MCF 10A (cell line): ENCODE measurements at regions not wholly inside any gene's neighbourhood (a gene's known extent, or its start where the extent isn't known, plus 50 kb on each side); places are given as distances from the start of the nearest gene placed in this dataset.

ENCODE experiments used
- BruUV-seq: library from RNA; stranded (reverse); fragments of 400-500 nt; replicated peaks from 2 replicates; lab custom pipeline; 2021; lab: Mats Ljungman, UMichigan
- CTCF ChIA-PET: fragments of 300-600 bp; sonication (Branson Sonifier 250); formaldehyde crosslinking; extraction: SDS; loops from one replicate; lab custom pipeline; 2021; ENCODE audit warnings: antibody characterized with exemption, inconsistent platforms; lab: Yijun Ruan, JAX
- POLR2A ChIA-PET: fragments of 300-600, 350-650 bp; sonication (Branson Sonifier 250); formaldehyde crosslinking; extraction: SDS; loops from one replicate; lab custom pipeline; 2020; ENCODE audit warnings: antibody characterized with exemption, inconsistent platforms; lab: Yijun Ruan, JAX
- DNase-seq: peaks from one replicate; pipeline ENCODE4 v3.0.0-alpha.2; 2018; ENCODE audit not compliant: unreplicated experiment
- H3K27ac Mint-ChIP-seq: one replicate; pipeline ENCODE4 v1.8.0; 2022; ENCODE audit warnings: mild to moderate bottlenecking, low read depth, mixed read lengths; ENCODE audit not compliant: unreplicated experiment
- H3K27me3 Mint-ChIP-seq: one replicate; pipeline ENCODE4 v1.8.0; 2022; ENCODE audit warnings: mixed read lengths; ENCODE audit not compliant: insufficient read depth, unreplicated experiment
- H3K36me3 Mint-ChIP-seq: one replicate; pipeline ENCODE4 v1.8.0; 2022; ENCODE audit warnings: mild to moderate bottlenecking, moderate library complexity, mixed read lengths; ENCODE audit not compliant: insufficient read depth, unreplicated experiment
- H3K4me1 Mint-ChIP-seq: one replicate; pipeline ENCODE4 v1.8.0; 2022; ENCODE audit warnings: mixed read lengths; ENCODE audit not compliant: insufficient read depth, unreplicated experiment
- H3K4me3 Mint-ChIP-seq: one replicate; pipeline ENCODE4 v1.8.0; 2022; ENCODE audit warnings: mild to moderate bottlenecking, moderate library complexity, mixed read lengths; ENCODE audit not compliant: unreplicated experiment
- H3K9me3 Mint-ChIP-seq: one replicate; pipeline ENCODE4 v1.8.0; 2022; ENCODE audit warnings: mixed read lengths; ENCODE audit not compliant: unreplicated experiment
- CTCF ChIP-seq: fragments of 200-600 bp; IDR thresholded peaks from one replicate; pipeline ENCODE4 v1.8.0; 2022; ENCODE audit warnings: antibody characterized with exemption, mild to moderate bottlenecking; ENCODE audit not compliant: unreplicated experiment
- intact Hi-C: fragments of 100-400 bp; cut with micrococcal nuclease; formaldehyde crosslinking; loops from 2 replicates; pipeline ENCODE4 v1.14.1; 2022

- ChIA-PET CTCF (interaction anchor here (0.6 to 1.5 kb wide), 5 partner anchors 16 to 230 kb away, joined by 3 to 6 read pairs (median 3); no protein-coding TSS in a partner anchor), POLR2A (interaction anchor here (0.8 kb wide), 1 partner anchor 11 kb away, joined by 3 read pairs; no protein-coding TSS in a partner anchor)
- peaks cover 47% of the 10 kb centered on the region for H3K27me3 Mint-ChIP-seq
- intact Hi-C loops, result loop anchor here (1.0 to 10.0 kb wide), 5 partner anchors 69 to 453 kb away; no protein-coding TSS in a partner anchor
- H3K36me3 Mint-ChIP-seq, result no peaks in the 10 kb centered on the region
- no peak for DNase-seq
- no peak for TF ChIP-seq CTCF
- peaks cover 7% of the 10 kb centered on the region for H3K9me3 Mint-ChIP-seq
- H3K4me3 Mint-ChIP-seq, result peak overlapping the region; percentile 75
- no peak overlapping the region for H3K27ac Mint-ChIP-seq
- BruUV-seq, result no TSS peak
- peaks cover 26% of the 10 kb centered on the region for H3K4me1 Mint-ChIP-seq
Observed at GRCh38 chr3:43995547-43996378, 245.9 kb upstream of the TOPAZ1 start.

GRCh38 chr3:43996379-43997301, 245.0 kb upstream of the TOPAZ1 start:
- no peaks in the 10 kb centered on the region for H3K9me3 Mint-ChIP-seq
- intact Hi-C loops, result loop anchor here (1.0 to 10.0 kb wide), 6 partner anchors 68 to 454 kb away; no protein-coding TSS in a partner anchor
- peaks cover 38% of the 10 kb centered on the region for H3K27me3 Mint-ChIP-seq
- H3K27ac Mint-ChIP-seq, result no peak overlapping the region
- no peaks in the 10 kb centered on the region for H3K36me3 Mint-ChIP-seq
- H3K4me1 Mint-ChIP-seq, result peaks cover 29% of the 10 kb centered on the region
- peak; percentile 61 for TF ChIP-seq CTCF
- peak overlapping the region; percentile 75 for H3K4me3 Mint-ChIP-seq
- ChIA-PET POLR2A (interaction anchor here (0.6 to 0.8 kb wide), 2 partner anchors 12 to 70 kb away, joined by 3 read pairs; no protein-coding TSS in a partner anchor), CTCF (interaction anchor here (0.6 to 1.5 kb wide), 4 partner anchors 17 to 210 kb away, joined by 3 to 6 read pairs (median 4); no protein-coding TSS in a partner anchor)
- no TSS peak for BruUV-seq
- peak; percentile 63 for DNase-seq

GRCh38 chr3:43997316-43997715, 244.4 kb upstream of the TOPAZ1 start:
- Mint-ChIP-seq H3K27ac (no peak overlapping the region), H3K27me3 (peaks cover 37% of the 10 kb centered on the region), H3K36me3 (no peaks in the 10 kb centered on the region), H3K4me3 (peak overlapping the region; percentile 75), H3K9me3 (no peaks in the 10 kb centered on the region), H3K4me1 (peaks cover 29% of the 10 kb centered on the region)
- CTCF ChIA-PET, result no interaction called here
- TF ChIP-seq CTCF, result no peak
- DNase-seq, result peak; percentile 8
- intact Hi-C loops, result loop anchor here (1.0 to 10.0 kb wide), 5 partner anchors 67 to 455 kb away; no protein-coding TSS in a partner anchor
- POLR2A ChIA-PET, result no interaction called here
- BruUV-seq, result no TSS peak
